ENCODE measurements at regions not wholly inside any gene's neighbourhood (a gene's known extent, or its start where the extent isn't known, plus 50 kb on each side); places are given as distances from the start of the nearest gene placed in this dataset.

DNA sequence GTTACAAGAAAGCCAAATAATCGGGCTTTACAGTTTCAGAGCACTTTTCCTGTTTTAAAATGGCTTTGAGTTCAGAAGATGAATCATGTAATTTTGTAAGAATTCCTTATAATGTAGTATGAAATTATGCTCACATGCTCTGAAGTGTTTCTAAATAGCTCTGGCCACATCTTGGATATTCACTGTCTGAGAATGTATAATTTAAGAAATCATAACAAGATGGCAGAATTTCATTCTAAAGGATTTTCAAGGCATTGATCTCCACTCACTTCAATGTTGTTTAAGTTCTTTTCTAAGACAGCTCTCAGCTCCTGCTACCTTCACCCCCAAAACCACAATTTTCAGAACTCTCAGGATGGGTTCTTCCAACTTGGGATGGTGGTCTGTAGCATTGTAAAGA is 180.1 kb downstream of the DACT1 start:
- DNase-seq (no peak), ATAC-seq (no peak)
- Mint-ChIP-seq H3K27ac (no peak overlapping the region), H3K4me1 (no peaks in the 10 kb centered on the region), H3K27me3 (peaks cover 11% of the 10 kb centered on the region), H3K4me3 (no peak overlapping the region), H3K9me3 (no peaks in the 10 kb centered on the region)

DNA sequence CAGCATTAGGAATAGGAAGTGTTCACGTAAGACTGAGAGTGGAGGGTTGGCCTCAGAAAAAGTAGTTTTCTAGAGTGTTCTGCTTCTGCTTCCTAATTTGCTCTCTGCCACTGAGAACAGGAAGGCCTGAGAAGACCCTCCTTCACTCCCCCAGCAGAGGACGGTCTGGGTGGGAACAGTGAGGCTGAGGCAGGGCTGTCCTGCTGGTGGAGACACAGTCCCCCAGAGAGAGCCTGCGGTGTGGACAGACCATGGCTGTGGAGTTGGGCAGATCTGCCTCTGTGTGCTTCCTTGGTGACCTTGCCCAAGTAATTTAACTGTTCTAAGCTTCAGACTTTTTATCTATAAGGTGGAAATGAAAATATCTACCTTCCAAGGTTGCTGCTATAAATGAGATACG is 182.3 kb downstream of the DACT1 start:
- DNase-seq: no peak
- H3K27me3 Mint-ChIP-seq: peaks cover 18% of the 10 kb centered on the region
- H3K4me3 Mint-ChIP-seq: no peak overlapping the region
- H3K4me1 Mint-ChIP-seq: no peaks in the 10 kb centered on the region
- H3K9me3 Mint-ChIP-seq: no peaks in the 10 kb centered on the region
- no peak for ATAC-seq
- no peak overlapping the region for H3K27ac Mint-ChIP-seq

DNA sequence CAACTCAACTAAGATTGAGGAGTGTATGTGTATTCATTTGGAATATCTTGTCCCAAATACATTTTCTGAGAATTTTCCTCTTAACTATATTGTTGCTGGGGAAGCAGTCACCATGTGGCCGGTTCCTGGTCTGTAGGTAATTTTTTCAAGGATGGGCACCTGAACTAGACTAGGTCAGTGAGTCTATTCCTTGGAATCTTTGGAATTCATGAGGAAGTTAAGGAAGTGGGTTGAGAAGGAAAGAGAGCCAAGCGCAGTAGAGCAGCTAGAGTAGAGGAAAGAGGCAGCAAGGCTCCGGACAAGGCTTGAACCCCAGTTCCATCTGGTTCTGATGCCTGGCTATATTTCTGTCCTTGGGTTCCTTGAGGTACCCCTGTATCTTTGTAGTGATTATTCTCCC is 183.7 kb downstream of the DACT1 start:
- Mint-ChIP-seq H3K4me3 (no peak overlapping the region), H3K27ac (no peak overlapping the region), H3K9me3 (no peaks in the 10 kb centered on the region), H3K4me1 (no peaks in the 10 kb centered on the region), H3K27me3 (peaks cover 18% of the 10 kb centered on the region)
- DNase-seq (no peak), ATAC-seq (no peak)

DNA sequence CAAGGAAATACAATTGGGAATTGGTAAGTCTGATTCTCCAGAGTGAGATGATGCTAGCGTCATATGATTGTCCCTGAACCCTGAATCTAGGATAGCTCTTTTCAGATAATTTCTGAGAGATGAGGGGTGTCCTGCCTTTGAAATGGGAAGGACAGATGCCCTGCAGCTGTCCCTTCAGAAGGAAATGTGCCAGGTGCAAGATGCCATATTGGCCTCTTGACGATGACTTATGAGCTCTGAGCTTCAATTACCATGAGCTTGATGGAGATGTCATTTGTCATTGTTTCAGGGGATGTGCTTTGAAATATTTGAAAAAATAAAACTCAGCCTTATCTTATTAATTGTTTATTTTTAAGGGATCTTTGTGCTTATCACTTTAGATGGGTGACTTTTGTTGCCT is 185.1 kb downstream of the DACT1 start:
- no peak for DNase-seq
- no peak overlapping the region for H3K4me3 Mint-ChIP-seq
- H3K27ac Mint-ChIP-seq: no peak overlapping the region
- H3K27me3 Mint-ChIP-seq: peaks cover 18% of the 10 kb centered on the region
- no peaks in the 10 kb centered on the region for H3K4me1 Mint-ChIP-seq
- no peaks in the 10 kb centered on the region for H3K9me3 Mint-ChIP-seq
- ATAC-seq: no peak

DNA sequence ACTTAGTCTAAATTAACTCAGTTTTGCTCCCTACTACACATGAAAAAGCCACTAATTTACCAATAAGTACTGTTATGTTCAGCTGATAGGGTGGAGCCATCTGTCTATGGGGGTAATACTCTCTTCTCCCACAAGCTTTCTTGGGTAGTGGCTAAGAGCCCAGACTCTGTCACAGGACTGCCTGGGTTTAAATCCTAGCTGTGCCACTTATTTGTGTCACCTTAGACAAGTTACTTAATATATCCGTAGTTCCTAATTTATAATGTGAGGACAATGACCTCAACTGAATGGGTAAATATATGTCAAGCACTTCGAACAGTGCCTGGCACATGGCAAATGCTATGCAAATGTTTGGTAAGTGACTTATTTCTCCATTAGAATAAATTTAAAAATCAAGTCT is 185.6 kb downstream of the DACT1 start:
- Mint-ChIP-seq H3K9me3 (no peaks in the 10 kb centered on the region), H3K27ac (no peak overlapping the region), H3K4me3 (no peak overlapping the region), H3K4me1 (no peaks in the 10 kb centered on the region), H3K27me3 (peaks cover 13% of the 10 kb centered on the region)
- no peak for DNase-seq
- ATAC-seq: no peak

DNA sequence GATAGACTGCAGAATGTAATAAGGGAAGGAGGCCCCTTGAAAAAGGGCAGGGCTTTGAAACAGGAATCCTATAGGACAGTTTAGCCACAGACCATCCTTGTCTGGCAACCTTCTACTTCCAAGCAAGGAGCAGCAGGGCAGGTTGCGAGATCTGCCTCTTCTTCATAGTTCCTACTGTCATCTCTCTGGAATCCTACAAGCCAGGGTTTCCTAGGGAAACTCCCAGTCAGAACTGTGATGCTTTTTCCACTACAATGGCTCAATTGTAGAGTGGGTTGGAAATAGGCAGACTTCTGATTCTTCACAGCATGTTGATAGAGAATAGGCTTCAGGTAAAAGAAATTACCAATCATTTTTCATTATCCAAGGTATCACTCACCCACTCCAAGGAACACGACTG is 186.3 kb downstream of the DACT1 start:
- Mint-ChIP-seq H3K27ac (no peak overlapping the region), H3K4me1 (no peaks in the 10 kb centered on the region), H3K4me3 (no peak overlapping the region), H3K9me3 (no peaks in the 10 kb centered on the region), H3K27me3 (peaks cover 7% of the 10 kb centered on the region)
- ATAC-seq: no peak
- no peak for DNase-seq

DNA sequence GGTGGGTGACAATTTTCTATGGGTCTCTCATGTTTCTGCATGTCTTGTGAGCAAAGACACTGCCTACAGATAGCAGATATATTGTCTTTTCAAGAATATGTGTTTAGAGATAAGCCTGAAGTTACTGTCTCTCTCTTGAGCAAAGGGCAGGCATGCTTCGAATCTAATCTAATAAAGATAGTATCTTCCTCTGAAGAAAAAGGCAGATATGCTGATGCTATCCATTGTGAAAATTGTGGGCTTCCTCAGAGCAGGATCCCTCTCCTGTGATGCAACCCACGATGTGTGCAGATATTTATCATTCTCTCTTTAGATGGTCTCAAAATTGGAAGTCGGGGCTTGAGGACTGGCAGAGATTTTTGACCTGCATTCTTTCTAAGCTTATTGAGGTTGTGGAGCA is 187.0 kb downstream of the DACT1 start:
- Mint-ChIP-seq H3K4me1 (no peaks in the 10 kb centered on the region), H3K27ac (no peak overlapping the region), H3K27me3 (peaks cover 7% of the 10 kb centered on the region), H3K4me3 (no peak overlapping the region), H3K9me3 (no peaks in the 10 kb centered on the region)
- ATAC-seq: no peak
- DNase-seq: no peak

DNA sequence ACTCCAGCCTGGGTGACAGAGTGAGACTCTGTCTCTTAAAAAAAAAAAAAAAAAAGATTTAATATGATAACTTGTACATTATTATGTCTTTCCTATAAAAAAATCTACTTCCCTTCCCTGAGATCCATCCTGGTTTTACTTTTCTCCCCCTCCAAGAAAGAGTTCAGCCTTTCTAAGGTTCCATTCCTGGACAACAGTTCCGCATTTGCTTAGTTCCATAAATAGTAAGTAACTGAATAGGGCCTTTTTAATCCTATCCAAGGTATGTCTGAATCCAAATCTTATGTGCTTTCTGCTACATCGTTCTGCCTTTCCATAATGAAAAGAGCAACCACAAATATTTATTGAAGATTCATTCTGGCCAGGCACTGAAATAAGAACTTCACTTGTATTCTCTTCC is 187.8 kb downstream of the DACT1 start:
- H3K9me3 Mint-ChIP-seq: no peaks in the 10 kb centered on the region
- H3K27ac Mint-ChIP-seq: no peak overlapping the region
- no peaks in the 10 kb centered on the region for H3K4me1 Mint-ChIP-seq
- H3K27me3 Mint-ChIP-seq: peaks cover 7% of the 10 kb centered on the region
- no peak overlapping the region for H3K4me3 Mint-ChIP-seq
- ATAC-seq (no peak), DNase-seq (no peak)

DNA sequence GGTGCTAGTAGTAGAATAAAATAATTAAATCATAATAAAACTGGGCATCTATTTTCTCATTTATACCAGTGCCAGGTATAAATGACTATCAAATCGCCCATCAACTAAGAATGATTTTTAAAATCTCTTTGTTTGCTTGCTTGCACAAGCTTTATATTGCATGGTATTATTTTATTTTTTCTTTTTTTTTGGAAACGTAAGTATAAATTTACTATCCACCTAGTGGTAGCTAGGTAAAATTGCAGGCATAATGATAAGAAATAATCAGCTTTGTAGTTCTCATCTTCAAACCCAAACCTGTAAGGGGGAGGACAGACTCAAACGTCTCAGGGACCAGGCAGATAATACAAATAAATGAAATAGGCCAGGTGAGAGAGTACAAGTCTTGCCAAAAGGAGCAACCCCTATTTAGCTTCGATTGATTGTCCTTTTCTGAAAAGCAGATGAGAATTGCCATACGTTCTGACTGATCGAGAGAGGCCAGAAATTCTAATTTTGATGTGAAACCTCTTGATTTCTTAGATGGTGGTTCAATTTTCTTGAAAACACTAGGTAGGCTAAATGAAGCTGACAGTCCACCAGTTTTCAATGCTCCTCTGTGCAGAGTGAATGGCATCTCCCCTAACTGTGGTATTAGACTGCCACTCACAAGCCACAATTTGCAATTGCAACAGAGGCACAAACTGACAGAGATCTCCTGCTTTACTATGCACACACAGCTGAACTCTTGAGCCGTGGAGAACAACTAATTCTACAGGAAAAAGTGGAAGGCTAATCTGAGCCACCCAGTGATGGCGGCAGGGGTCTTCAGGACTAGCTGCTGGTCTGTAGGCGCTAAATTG is 189.3 kb downstream of the DACT1 start:
- no peak for DNase-seq
- Mint-ChIP-seq H3K4me1 (no peaks in the 10 kb centered on the region), H3K27ac (no peak overlapping the region), H3K27me3 (peaks cover 7% of the 10 kb centered on the region), H3K4me3 (no peak overlapping the region), H3K9me3 (no peaks in the 10 kb centered on the region)
- no peak for ATAC-seq

DNA sequence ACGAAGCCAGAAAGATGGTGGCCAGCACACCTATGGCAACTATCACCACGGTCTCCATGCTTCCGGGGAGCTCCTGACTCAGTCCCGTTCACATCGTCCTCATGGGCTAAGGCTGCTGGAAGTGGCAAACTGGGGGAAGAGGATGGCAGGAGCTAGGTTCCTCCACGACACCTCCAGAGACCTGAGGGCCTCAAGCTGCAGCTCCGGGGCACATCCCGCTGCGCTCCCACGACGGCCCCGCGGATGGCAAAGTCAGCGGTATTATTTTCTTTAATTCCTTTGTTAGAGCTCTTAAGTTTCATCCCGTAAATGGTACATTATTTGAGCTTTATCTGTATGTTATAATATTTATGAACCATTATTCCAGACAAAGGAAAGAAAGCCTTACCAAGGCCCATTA is 190.5 kb downstream of the DACT1 start:
- H3K4me3 Mint-ChIP-seq: no peak overlapping the region

DNA sequence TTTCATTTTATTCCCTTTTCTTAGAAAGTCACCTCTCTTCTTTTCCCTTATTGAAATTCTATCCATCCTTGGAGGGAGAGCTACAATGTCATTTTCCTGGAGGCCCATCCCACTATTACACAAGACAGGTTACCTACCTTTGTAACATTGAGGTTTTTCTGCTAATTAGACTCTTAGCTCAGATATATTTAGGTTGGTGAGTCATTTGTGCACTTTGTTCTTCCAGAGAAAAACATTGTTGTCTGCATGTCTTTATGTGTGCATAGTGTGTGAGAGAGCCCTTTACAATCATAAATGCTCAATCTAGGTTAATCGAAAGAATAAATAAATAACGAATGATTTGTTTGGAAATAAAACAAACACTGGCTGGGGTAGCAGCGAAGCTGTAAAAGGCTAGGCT is 191.8 kb downstream of the DACT1 start:
- Mint-ChIP-seq H3K4me3 (no peak overlapping the region), H3K4me1 (no peaks in the 10 kb centered on the region), H3K27me3 (peaks cover under 1% of the 10 kb centered on the region), H3K27ac (no peak overlapping the region), H3K9me3 (no peaks in the 10 kb centered on the region)
- ATAC-seq (no peak), DNase-seq (no peak)

More for the DNA sequence above, 190.5 kb downstream of the DACT1 start:
- no peaks in the 10 kb centered on the region for H3K9me3 Mint-ChIP-seq
- DNase-seq (no peak), ATAC-seq (no peak)
- no peaks in the 10 kb centered on the region for H3K4me1 Mint-ChIP-seq
- peaks cover 7% of the 10 kb centered on the region for H3K27me3 Mint-ChIP-seq
- H3K27ac Mint-ChIP-seq: no peak overlapping the region

DNA sequence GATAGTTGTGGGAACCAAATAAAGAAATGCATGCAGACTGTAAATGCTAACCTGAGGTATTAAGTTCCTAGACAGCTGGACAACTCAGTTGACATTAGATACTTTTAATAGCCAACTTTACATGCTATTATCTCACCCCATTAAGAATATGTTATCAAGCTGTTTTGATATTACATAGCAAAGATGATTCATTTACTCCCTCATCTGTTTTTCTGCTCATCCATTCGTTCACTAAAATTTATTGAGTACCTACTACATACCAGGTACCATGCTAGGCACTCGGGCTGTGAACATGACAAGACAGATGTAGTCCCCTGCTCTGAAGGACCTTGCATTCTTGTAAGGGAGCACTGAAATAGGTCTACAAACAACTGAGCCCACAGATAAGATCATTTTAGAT is 192.4 kb downstream of the DACT1 start:
- Mint-ChIP-seq H3K4me1 (no peaks in the 10 kb centered on the region), H3K4me3 (no peak overlapping the region), H3K27me3 (no peaks in the 10 kb centered on the region), H3K27ac (no peak overlapping the region), H3K9me3 (no peaks in the 10 kb centered on the region)
- DNase-seq (no peak), ATAC-seq (no peak)

DNA sequence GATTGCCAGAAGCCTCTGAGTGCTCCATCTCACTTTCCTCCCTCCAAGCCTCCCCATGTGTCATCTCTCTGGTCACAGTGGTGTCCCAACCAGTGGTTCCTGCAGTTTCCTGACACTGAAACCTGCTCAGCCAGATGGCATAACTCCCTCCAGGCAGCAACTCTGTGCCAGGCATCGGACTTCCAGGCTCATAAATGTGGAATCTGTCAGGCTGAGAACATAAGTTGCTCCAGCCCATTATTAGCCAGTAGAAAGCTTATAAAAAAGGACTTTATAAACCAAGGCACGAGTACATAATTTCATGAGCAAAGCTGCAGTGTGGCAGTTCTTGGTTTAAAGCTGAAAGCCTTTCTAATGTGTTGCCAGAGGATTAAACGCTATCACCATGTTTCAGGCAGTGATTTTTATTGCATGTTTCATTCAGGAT is 194.3 kb downstream of the DACT1 start:
- no peak for ATAC-seq
- no peaks in the 10 kb centered on the region for H3K27me3 Mint-ChIP-seq

DNA sequence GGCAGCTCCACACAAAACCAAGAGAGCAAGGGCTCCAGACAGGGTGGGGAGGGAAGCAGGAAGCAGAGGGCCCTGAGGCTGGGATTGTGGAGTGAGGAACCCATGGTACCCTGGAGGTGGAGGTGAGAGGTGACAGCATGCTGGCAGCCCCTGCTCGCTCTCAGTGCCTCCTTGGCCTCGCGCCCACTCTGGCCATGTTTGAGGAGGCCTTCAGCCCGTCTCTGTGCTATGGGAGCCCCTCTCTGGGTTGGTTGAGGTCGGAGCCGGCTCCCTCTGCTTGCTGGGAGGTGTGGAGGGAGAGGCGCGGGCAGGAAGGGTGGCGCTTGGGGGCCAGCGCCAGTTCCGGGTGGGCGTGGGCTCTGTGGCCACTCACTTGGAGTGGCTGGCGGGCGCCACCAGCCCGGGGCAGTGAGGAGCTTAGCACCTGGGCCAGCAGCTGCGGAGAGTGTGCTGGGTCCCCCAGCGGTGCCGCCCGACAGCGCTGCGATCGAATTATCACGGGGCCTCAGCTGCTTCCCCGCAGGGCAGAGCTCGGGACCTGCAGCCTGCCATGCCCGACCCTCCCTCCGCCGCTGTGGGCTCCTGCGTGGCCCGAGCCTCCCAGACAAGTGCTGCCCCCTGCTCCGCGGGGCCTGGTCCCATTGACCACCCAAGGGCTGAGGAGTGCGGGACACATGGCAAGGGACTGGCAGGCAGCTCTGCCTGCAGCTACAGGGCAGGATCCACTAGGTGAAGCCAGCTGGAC is 196.0 kb downstream of the DACT1 start:
- H3K9me3 Mint-ChIP-seq: no peaks in the 10 kb centered on the region
- H3K27me3 Mint-ChIP-seq: no peaks in the 10 kb centered on the region
- no peak overlapping the region for H3K4me3 Mint-ChIP-seq
- DNase-seq: no peak
- H3K27ac Mint-ChIP-seq: no peak overlapping the region
- ATAC-seq: peak; percentile 33
- no peaks in the 10 kb centered on the region for H3K4me1 Mint-ChIP-seq

More for the DNA sequence above, 194.3 kb downstream of the DACT1 start:
- no peak overlapping the region for H3K4me3 Mint-ChIP-seq
- no peaks in the 10 kb centered on the region for H3K9me3 Mint-ChIP-seq
- peak overlapping the region in 1 of 2 donors; percentile 70 for H3K27ac Mint-ChIP-seq
- DNase-seq: no peak
- H3K4me1 Mint-ChIP-seq: no peaks in the 10 kb centered on the region

DNA sequence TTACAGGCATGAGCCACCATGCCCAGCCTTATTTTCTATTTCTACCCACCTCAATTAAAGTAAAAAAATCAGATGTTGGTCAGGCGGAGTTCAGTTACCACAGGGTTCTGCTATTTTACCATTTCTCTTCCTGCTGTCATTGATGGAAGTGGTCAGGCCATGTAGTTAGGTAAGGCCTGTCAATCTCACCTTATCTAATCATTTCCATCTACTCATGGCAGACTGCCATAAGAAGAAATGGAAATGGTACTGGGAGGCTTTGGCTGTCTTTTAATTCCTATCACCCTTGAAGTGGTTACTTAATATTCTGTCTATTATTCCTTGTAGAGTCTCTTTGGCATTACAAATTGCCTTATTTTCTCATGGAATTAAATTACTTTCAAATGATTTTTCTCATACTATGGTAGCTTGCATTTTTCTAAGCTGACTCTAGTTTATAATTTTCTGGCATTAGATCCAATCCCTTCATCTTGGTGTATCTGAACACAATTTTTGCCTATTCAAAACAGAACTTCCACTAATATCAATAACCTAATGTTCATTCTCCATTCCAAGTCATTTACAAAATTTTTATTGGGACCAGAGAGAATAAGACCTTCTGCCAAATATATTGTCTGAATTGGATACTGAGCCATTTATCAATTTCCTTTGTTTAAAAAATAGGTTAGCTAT is 198.7 kb downstream of the DACT1 start:
- Mint-ChIP-seq H3K4me1 (no peaks in the 10 kb centered on the region), H3K27ac (peak overlapping the region in 1 of 2 donors; percentile 63), H3K4me3 (no peak overlapping the region), H3K27me3 (no peaks in the 10 kb centered on the region), H3K9me3 (no peaks in the 10 kb centered on the region)
- DNase-seq (no peak), ATAC-seq (no peak)

DNA sequence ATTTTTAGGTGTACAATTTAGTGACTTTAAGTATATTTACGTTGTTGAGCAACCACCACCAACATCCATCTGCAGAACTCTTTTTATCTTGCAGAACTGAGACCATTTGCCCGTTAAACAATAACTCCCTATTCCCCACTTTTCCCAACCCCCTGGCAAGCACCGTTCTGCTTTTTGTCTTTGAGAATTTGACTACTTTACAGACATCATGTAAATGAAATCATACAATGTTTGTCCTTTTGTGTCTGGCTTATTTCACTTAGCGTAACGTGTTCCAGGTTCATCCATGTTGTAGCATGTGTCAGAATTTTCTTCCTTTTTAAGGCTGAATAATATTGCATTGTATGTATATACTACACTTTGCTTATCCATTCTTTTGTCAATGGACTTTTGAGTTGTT is 201.5 kb downstream of the DACT1 start:
- no peaks in the 10 kb centered on the region for H3K9me3 Mint-ChIP-seq
- ATAC-seq (no peak), DNase-seq (no peak)
- H3K4me1 Mint-ChIP-seq: no peaks in the 10 kb centered on the region
- no peak overlapping the region for H3K27ac Mint-ChIP-seq
- no peak overlapping the region for H3K4me3 Mint-ChIP-seq
- H3K27me3 Mint-ChIP-seq: no peaks in the 10 kb centered on the region
